HepG2 (cell line): ENCODE measurements at regions not wholly inside any gene's neighbourhood (a gene's known extent, or its start where the extent isn't known, plus 50 kb on each side); places are given as distances from the start of the nearest gene placed in this dataset.

Experiments used
- CTCF ChIP-seq: sonication (generic); formaldehyde crosslinking; IDR thresholded peaks from 2 replicates; pipeline ENCODE4 v1.5.0; 2020; ENCODE audit warnings: mild to moderate bottlenecking, missing genetic modification reagents, moderate library complexity
- ETS1 ChIP-seq: sonication (generic); formaldehyde crosslinking; IDR thresholded peaks from 2 replicates; pipeline ENCODE4 v1.4.0; 2020; ENCODE audit warnings: missing genetic modification reagents
- FOXJ3 ChIP-seq: sonication (generic); formaldehyde crosslinking; IDR thresholded peaks from 2 replicates; pipeline ENCODE4 v1.4.0; 2020; ENCODE audit warnings: missing genetic modification reagents, mild to moderate bottlenecking, borderline replicate concordance
- FOXP1 ChIP-seq, 2 experiments: fragments of 450-650 bp in 1 of 2; IDR thresholded peaks; 2 replicates each; pipeline ENCODE4 v1.6.1; 2017 to 2018; ENCODE audit warnings: antibody characterized with exemption in 1 of 2
- GTF3A ChIP-seq: sonication (generic); formaldehyde crosslinking; conservative IDR thresholded peaks from 2 replicates; pipeline ENCODE4 v1.4.0; 2020; ENCODE audit warnings: mild to moderate bottlenecking, missing genetic modification reagents
- NBN ChIP-seq: fragments of 450-650 bp; conservative IDR thresholded peaks from 2 replicates; pipeline ENCODE4 v1.6.1; 2017
- NFATC3 ChIP-seq: sonication (generic); formaldehyde crosslinking; IDR thresholded peaks from 2 replicates; pipeline ENCODE4 v1.5.1; 2020; ENCODE audit warnings: mild to moderate bottlenecking, missing genetic modification reagents
- NFKB2 ChIP-seq: sonication (generic); formaldehyde crosslinking; IDR thresholded peaks from 2 replicates; pipeline ENCODE4 v1.4.0; 2020; ENCODE audit warnings: missing genetic modification reagents, borderline replicate concordance
- SP1 ChIP-seq, 2 experiments: fragments of 450-650 bp in 1 of 2; sonication (generic) in 1 of 2; formaldehyde crosslinking in 1 of 2; IDR thresholded peaks; 2 replicates each; pipeline versions ENCODE4 v1.4.0 to v1.6.1; 2016 to 2020; ENCODE audit warnings: missing genetic modification reagents in 1 of 2
- STAT6 ChIP-seq: sonication (generic); formaldehyde crosslinking; IDR thresholded peaks from 2 replicates; pipeline ENCODE4 v1.4.0; 2020; ENCODE audit warnings: missing genetic modification reagents, mild to moderate bottlenecking, borderline replicate concordance
- TMF1 ChIP-seq: sonication (generic); formaldehyde crosslinking; IDR thresholded peaks from 2 replicates; pipeline ENCODE4 v1.8.1; 2022; ENCODE audit warnings: low read depth, missing genetic modification reagents
- ZNF776 ChIP-seq: sonication (generic); formaldehyde crosslinking; IDR thresholded peaks from 2 replicates; pipeline ENCODE4 v1.4.0; 2020; ENCODE audit warnings: mild to moderate bottlenecking, missing genetic modification reagents
- TF ChIP-seq, protein P1 (sequence below): sonication (generic); formaldehyde crosslinking; conservative IDR thresholded peaks from 2 replicates; pipeline ENCODE4 v1.8.0; 2022; ENCODE audit warnings: missing genetic modification reagents
- TF ChIP-seq, protein P2 (sequence below): IDR thresholded peaks from 2 replicates; pipeline ENCODE4 v1.6.1; 2012; ENCODE audit warnings: inconsistent platforms

DNA sequence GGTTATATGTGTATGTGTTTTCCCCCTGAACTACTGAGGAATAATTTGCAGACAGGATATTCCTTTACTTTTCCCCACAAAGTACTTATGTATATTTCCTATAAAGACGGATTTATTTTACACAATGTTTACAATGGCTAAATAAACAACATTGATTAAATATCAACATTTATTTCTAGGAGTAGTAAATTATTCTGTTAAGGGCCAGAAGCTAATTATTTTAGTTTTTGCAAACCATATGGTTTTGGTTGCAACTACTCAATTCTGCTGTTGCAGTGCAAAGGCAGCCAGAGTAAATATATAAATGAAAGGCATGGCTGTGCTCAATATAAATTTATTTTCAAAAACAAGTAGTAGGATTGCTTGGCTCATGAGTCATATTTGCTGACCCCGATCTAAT, 907.1 kb upstream of the MBL2 start:
- TF ChIP-seq ETS1 (no peak), FOXP1 (IDR thresholded peaks at IDR 0.05) (no peak), FOXP1 (CRISPR knock-in tag; IDR thresholded peaks at IDR 0.05) (no peak), NFKB2 (CRISPR knock-in tag) (no peak), FOXJ3 (no peak), GTF3A (CRISPR knock-in tag) (no peak), NBN (no peak), STAT6 (CRISPR knock-in tag) (no peak), NFATC3 (no peak), SP1 (IDR thresholded peaks at IDR 0.05) (no peak), SP1 (CRISPR knock-in tag; IDR thresholded peaks at IDR 0.05) (no peak), TMF1 (CRISPR knock-in tag) (no peak), CTCF (CRISPR knock-in tag) (no peak), ZNF776 (CRISPR knock-in tag) (no peak)
- TF ChIP-seq, protein P1, sequence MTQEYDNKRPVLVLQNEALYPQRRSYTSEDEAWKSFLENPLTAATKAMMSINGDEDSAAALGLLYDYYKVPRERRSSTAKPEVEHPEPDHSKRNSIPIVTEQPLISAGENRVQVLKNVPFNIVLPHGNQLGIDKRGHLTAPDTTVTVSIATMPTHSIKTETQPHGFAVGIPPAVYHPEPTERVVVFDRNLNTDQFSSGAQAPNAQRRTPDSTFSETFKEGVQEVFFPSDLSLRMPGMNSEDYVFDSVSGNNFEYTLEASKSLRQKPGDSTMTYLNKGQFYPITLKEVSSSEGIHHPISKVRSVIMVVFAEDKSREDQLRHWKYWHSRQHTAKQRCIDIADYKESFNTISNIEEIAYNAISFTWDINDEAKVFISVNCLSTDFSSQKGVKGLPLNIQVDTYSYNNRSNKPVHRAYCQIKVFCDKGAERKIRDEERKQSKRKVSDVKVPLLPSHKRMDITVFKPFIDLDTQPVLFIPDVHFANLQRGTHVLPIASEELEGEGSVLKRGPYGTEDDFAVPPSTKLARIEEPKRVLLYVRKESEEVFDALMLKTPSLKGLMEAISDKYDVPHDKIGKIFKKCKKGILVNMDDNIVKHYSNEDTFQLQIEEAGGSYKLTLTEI (CRISPR knock-in tag): no peak
- TF ChIP-seq, protein P2, sequence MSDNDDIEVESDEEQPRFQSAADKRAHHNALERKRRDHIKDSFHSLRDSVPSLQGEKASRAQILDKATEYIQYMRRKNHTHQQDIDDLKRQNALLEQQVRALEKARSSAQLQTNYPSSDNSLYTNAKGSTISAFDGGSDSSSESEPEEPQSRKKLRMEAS: no peak
